DMS53 treated with DMSO at 0.1 percent for 48 hours (cell line): ENCODE measurements at regions not wholly inside any gene's neighbourhood (a gene's known extent, or its start where the extent isn't known, plus 50 kb on each side); places are given as distances from the start of the nearest gene placed in this dataset.
"Not testable (repeated sequence)": the region's sequence is repeated elsewhere in the genome, so short reads cannot be mapped to it uniquely, and the experiment has no call there.

ENCODE experiments used
- DNase-seq: peaks from one replicate; lab custom pipeline; 2025; ENCODE audit not compliant: unreplicated experiment; lab: John Stamatoyannopoulos, UW

- DNase-seq, result no peak
Measured at GRCh38 chrX:38937926-38938325, 136.7 kb downstream of the MID1IP1 start.

GRCh38 chrX:38939067-38939466 lies 137.8 kb downstream of the MID1IP1 start:
- no peak for DNase-seq

- no peak for DNase-seq
Measured at GRCh38 chrX:38940547-38940946, 139.3 kb downstream of the MID1IP1 start.

GRCh38 chrX:38941675-38942074 lies 140.4 kb downstream of the MID1IP1 start:
- no peak for DNase-seq

- DNase-seq, result no peak
Measured at GRCh38 chrX:38943120-38943519, 141.9 kb downstream of the MID1IP1 start.

- DNase-seq, result no peak
Measured at GRCh38 chrX:38948046-38948445, 146.8 kb downstream of the MID1IP1 start.

- no peak for DNase-seq
Measured at GRCh38 chrX:38954520-38954919, 153.3 kb downstream of the MID1IP1 start.

- no peak for DNase-seq
Measured at GRCh38 chrX:38959736-38960135, 158.5 kb downstream of the MID1IP1 start.

- DNase-seq, result no peak
Measured at GRCh38 chrX:38960137-38960536, 158.9 kb downstream of the MID1IP1 start.

- no peak for DNase-seq
Measured at GRCh38 chrX:38961936-38962335, 160.7 kb downstream of the MID1IP1 start.

GRCh38 chrX:38963244-38963643 lies 162.0 kb downstream of the MID1IP1 start:
- not testable (repeated sequence) for DNase-seq

- DNase-seq, result no peak
Measured at GRCh38 chrX:38965888-38966287, 164.6 kb downstream of the MID1IP1 start.

- no peak for DNase-seq
Measured at GRCh38 chrX:38968344-38969216, 167.3 kb downstream of the MID1IP1 start.

GRCh38 chrX:38970074-38970473 lies 168.8 kb downstream of the MID1IP1 start:
- no peak for DNase-seq

- no peak for DNase-seq
Measured at GRCh38 chrX:38970845-38971244, 169.6 kb downstream of the MID1IP1 start.

- DNase-seq, result no peak
Measured at GRCh38 chrX:38973322-38973721, 172.1 kb downstream of the MID1IP1 start.

GRCh38 chrX:38974542-38974941 lies 173.3 kb downstream of the MID1IP1 start:
- DNase-seq, result no peak

- DNase-seq, result no peak
Measured at GRCh38 chrX:38975368-38975942, 174.2 kb downstream of the MID1IP1 start.

- DNase-seq, result no peak
Measured at GRCh38 chrX:38982370-38982769, 181.1 kb downstream of the MID1IP1 start.

- DNase-seq, result no peak
Measured at GRCh38 chrX:38982843-38983242, 181.6 kb downstream of the MID1IP1 start.

- DNase-seq, result peak; percentile 25
Measured at GRCh38 chrX:38985375-38985774, 184.1 kb downstream of the MID1IP1 start.

- no peak for DNase-seq
Measured at GRCh38 chrX:38985945-38986344, 184.7 kb downstream of the MID1IP1 start.

GRCh38 chrX:38986586-38986985 lies 185.3 kb downstream of the MID1IP1 start:
- DNase-seq, result no peak
